Kidney epithelial cell (primary cell): ENCODE measurements at regions not wholly inside any gene's neighbourhood (a gene's known extent, or its start where the extent isn't known, plus 50 kb on each side); places are given as distances from the start of the nearest gene placed in this dataset.
A peak's percentile ranks its signal among the peaks of the same experiment; 100 is the strongest.

Experiments used
- DNase-seq: peaks from one replicate; pipeline ENCODE4 v3.0.0-alpha.2; 2010; ENCODE audit warnings: low read depth
- H3K27me3 ChIP-seq: 2 replicates; pipeline ENCODE4 v1.6.0; 2011; ENCODE audit warnings: low read length; ENCODE audit not compliant: control insufficient read depth, insufficient read depth
- H3K36me3 ChIP-seq: 2 replicates; pipeline ENCODE4 v1.5.1; 2011; ENCODE audit warnings: low read length; ENCODE audit not compliant: control insufficient read depth, insufficient read depth
- H3K4me3 ChIP-seq: 2 replicates; pipeline ENCODE4 v1.5.1; 2011; ENCODE audit warnings: low read depth, mild to moderate bottlenecking, control low read depth, low read length
- TF ChIP-seq, protein P1 (sequence below): IDR thresholded peaks from 2 replicates; pipeline ENCODE4 v1.5.1; 2011; ENCODE audit warnings: mild to moderate bottlenecking, moderate library complexity, low read length, control low read depth, inconsistent platforms; ENCODE audit not compliant: insufficient read depth, poor library complexity, severe bottlenecking

DNA sequence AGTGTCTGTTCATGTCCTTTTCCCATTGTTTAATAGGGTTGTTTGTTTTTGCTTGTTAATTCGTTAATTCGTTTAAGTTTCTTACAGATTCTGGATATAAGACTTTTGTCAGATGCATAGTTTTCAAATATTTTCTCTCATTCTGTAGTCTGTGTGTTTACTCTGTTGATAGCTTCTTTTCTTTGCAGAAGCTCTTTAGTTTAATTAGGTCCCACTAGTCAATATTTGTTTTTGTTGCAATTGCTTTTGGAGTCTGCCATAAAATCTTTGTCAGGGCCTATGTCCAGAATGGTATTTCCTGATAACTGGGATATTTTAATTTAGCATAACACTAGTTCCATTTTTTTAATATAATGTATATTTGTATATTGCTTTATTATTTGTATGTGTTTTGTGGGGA, 1380.1 kb downstream of the SUCLG1 start:
- no peaks in the 10 kb centered on the region for H3K27me3 ChIP-seq
- no peak for DNase-seq
- TF ChIP-seq, protein P1, sequence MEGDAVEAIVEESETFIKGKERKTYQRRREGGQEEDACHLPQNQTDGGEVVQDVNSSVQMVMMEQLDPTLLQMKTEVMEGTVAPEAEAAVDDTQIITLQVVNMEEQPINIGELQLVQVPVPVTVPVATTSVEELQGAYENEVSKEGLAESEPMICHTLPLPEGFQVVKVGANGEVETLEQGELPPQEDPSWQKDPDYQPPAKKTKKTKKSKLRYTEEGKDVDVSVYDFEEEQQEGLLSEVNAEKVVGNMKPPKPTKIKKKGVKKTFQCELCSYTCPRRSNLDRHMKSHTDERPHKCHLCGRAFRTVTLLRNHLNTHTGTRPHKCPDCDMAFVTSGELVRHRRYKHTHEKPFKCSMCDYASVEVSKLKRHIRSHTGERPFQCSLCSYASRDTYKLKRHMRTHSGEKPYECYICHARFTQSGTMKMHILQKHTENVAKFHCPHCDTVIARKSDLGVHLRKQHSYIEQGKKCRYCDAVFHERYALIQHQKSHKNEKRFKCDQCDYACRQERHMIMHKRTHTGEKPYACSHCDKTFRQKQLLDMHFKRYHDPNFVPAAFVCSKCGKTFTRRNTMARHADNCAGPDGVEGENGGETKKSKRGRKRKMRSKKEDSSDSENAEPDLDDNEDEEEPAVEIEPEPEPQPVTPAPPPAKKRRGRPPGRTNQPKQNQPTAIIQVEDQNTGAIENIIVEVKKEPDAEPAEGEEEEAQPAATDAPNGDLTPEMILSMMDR, result no peak
- H3K36me3 ChIP-seq, result no peaks in the 10 kb centered on the region
- no peak overlapping the region for H3K4me3 ChIP-seq

DNA sequence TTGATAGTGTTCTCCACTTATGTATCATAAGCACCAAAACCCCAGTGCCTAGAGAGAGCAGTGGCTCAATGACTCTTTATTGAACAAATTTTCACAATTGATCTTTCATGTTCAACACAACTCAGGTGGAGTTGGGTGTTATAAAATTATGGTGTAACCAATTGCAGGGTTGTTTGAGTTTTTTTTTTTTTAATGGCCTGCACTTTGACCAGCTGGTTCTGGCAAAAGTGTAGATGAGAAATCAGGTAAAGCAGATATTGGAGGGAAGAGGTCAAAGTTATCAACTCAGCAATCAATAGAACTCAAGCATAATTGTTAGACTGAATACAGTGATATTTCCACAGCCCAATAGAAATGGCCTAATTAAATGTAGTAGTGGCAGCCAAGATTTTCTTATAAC, 1386.3 kb downstream of the SUCLG1 start:
- H3K36me3 ChIP-seq, result no peaks in the 10 kb centered on the region

DNA sequence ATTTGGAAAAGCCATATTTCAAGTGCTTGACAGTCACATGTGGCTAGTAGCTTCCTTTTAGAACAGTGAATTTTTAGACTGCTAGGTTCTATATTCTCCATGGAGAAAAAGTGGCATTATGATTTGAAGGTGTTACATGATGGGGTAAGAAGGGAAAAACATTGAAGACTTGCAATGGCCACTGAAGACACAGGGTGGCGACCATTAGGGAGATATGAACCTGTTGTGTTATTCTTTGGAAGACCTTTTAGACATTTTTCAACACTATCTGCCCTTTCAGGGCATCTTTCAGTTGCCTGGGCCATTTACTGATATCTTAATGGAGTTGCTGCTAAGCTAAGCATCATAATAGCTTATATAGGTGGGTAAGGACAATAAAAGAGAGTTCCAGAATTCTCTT, 1387.2 kb downstream of the SUCLG1 start:
- Histone ChIP-seq H3K4me3 (no peak overlapping the region), H3K36me3 (no peaks in the 10 kb centered on the region), H3K27me3 (no peaks in the 10 kb centered on the region)
- DNase-seq, result no peak
- TF ChIP-seq, protein P1, result no peak

More for the DNA sequence above, 1386.3 kb downstream of the SUCLG1 start:
- H3K4me3 ChIP-seq, result no peak overlapping the region
- TF ChIP-seq, protein P1, result no peak
- DNase-seq, result no peak
- H3K27me3 ChIP-seq, result no peaks in the 10 kb centered on the region

DNA sequence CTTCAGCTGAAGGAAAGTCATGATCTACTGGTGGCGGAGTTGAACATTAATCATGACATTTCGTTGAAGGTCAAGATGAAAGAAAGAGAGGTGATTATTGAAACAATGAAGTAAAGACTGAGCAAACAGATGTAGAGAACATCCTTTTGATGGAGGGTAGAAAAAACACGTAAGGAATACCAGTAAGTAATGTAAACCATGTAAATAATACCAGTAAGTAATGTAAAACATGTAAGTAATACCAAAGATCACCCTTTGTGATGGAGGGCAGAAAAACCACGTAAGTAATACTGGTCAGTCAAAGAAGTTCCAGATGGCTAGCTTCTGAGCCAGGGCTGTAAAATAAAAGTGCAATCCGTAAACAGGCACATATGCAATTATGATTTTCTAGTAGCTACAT, 1387.7 kb downstream of the SUCLG1 start:
- TF ChIP-seq, protein P1, result no peak
- Histone ChIP-seq H3K27me3 (no peaks in the 10 kb centered on the region), H3K4me3 (no peak overlapping the region), H3K36me3 (no peaks in the 10 kb centered on the region)
- no peak for DNase-seq

DNA sequence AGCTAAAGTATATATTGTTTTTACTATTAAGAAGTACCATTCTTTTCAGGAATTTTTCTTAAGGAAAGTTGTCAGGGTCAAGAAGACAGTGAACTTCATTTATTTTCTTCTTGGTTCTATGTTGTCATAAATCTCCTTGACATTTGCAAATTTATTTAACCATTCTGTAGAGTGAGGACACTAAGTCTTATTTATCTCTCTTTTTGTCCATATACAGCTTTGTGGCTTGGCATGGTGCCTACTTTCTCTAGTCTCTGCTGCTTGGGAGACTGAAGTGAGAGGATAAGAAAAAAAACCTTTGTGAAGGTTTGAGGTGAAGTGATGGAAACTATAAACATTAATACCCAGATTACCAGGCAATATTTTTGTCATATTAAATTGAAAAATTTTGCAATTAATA, 1389.4 kb downstream of the SUCLG1 start:
- Histone ChIP-seq H3K4me3 (no peak overlapping the region), H3K27me3 (no peaks in the 10 kb centered on the region), H3K36me3 (no peaks in the 10 kb centered on the region)
- DNase-seq, result peak; percentile 16
- TF ChIP-seq, protein P1, result no peak

DNA sequence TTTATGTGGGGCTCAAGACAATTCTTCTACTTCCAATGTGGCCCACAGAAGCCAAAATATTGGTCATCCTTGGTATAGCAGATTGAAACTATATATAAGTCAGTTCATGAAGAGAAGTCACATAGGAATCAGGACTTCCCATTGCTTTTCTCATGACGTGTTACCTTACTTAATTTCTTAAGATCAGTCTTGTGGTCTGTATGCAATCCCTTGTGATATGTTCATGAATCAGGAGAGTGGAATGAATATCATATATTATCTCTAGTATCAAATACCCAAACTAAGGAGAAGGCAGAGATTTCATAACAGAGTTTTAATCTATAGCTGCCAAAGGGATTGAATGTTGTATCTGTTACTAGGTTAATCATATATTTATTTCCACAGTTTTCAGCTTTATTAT, 1390.4 kb downstream of the SUCLG1 start:
- no peak for DNase-seq
- H3K27me3 ChIP-seq, result no peaks in the 10 kb centered on the region
- TF ChIP-seq, protein P1, result no peak
- H3K36me3 ChIP-seq, result no peaks in the 10 kb centered on the region
- no peak overlapping the region for H3K4me3 ChIP-seq
